Ovary (tissue), 7 donors: ENCODE measurements at regions not wholly inside any gene's neighbourhood (a gene's known extent, or its start where the extent isn't known, plus 50 kb on each side); places are given as distances from the start of the nearest gene placed in this dataset.

Experiments
- DNase-seq, 5 donors: peaks; one replicate each; pipeline ENCODE4 v3.0.0-alpha.2; 2019 to 2020
- H3K27ac ChIP-seq, 2 donors: fragments of 200-600 bp; one replicate each; pipeline versions ENCODE4 v1.5.1 to v1.8.0; 2019 to 2022
- H3K27me3 ChIP-seq: fragments of 200-600 bp; one replicate; pipeline ENCODE4 v1.8.0; 2022
- H3K36me3 ChIP-seq: fragments of 200-600 bp; sonication (generic); one replicate; pipeline ENCODE4 v1.5.1; 2019
- H3K4me1 ChIP-seq: one replicate; pipeline ENCODE4 v1.8.1; 2013; ENCODE audit warnings: mild to moderate bottlenecking, moderate library complexity; ENCODE audit not compliant: insufficient read depth
- H3K4me3 ChIP-seq: fragments of 200-600 bp; sonication (generic); one replicate; pipeline ENCODE4 v1.5.1; 2017
- H3K9me3 ChIP-seq, 2 donors: fragments of 200-600 bp in 1 of 2; sonication (generic) in 1 of 2; one replicate each; pipeline versions ENCODE4 v1.5.1 to v1.8.1; 2013 to 2019; ENCODE audit warnings: mild to moderate bottlenecking in 1 of 2, moderate library complexity in 1 of 2
- CTCF ChIP-seq, 3 donors: fragments of 450-650 bp in 2 of 3; fragments of 200-600 bp in 1 of 3; IDR thresholded peaks; one replicate each; pipeline versions ENCODE4 v1.5.1 to v1.8.0; 2016 to 2022; ENCODE audit warnings: antibody characterized with exemption in 3 of 3, mild to moderate bottlenecking in 1 of 3
- EP300 ChIP-seq: sonication (generic); formaldehyde crosslinking; IDR thresholded peaks from one replicate; pipeline ENCODE4 v1.6.1; 2017; ENCODE audit warnings: antibody characterized with exemption
- POLR2A ChIP-seq: fragments of 450-650 bp; IDR thresholded peaks from one replicate; pipeline ENCODE4 v1.6.1; 2017; ENCODE audit warnings: antibody characterized with exemption, mild to moderate bottlenecking, moderate library complexity
- WGBS, 3 donors: extraction: QIAGEN DNeasy Blood & Tissue Kit in 1 of 3; methylation state at CpG; one replicate each; pipeline versions ENCODE4 v1.1.5 to v1.1.7; 2013 to 2017; 5-methylcytosine and 5-hydroxymethylcytosine counted together
- intact Hi-C, 4 donors: fragments of 100-400 bp; cut with DNase I; formaldehyde crosslinking; loops; one replicate each; pipeline versions ENCODE4 v1.11.0 to v1.15.1; 2022 to 2023
- donor health status: DM: no; HTN: no; CAD: no; lungs with moderate emphysema.
- donor health status: DM: no; HTN: no; CAD: no.
- donor health status: Bipolar disorder and iron deficiency.
- donor health status: DM: no; HTN: no; CAD: no.
- donor health status: DM: yes; HTN: yes; CAD: no.

GRCh38 chr21:22556829-22557228 is 1558.6 kb downstream of the NCAM2 start:
- H3K36me3 ChIP-seq: no peaks in the 10 kb centered on the region
- H3K9me3 ChIP-seq: no peaks in the 10 kb centered on the region
- intact Hi-C loops: no loop called here
- no peaks in the 10 kb centered on the region for H3K27me3 ChIP-seq
- no peak for DNase-seq
- H3K4me1 ChIP-seq: no peaks in the 10 kb centered on the region
- H3K4me3 ChIP-seq: no peak overlapping the region
- no peak overlapping the region for H3K27ac ChIP-seq
- no peak for TF ChIP-seq CTCF (IDR thresholded peaks at IDR 0.05)
- TF ChIP-seq EP300: no peak
- no peak for TF ChIP-seq POLR2A

GRCh38 chr21:22561946-22562345 is 1563.7 kb downstream of the NCAM2 start:
- Histone ChIP-seq H3K4me1 (no peaks in the 10 kb centered on the region), H3K36me3 (no peaks in the 10 kb centered on the region), H3K4me3 (no peak overlapping the region), H3K27me3 (no peaks in the 10 kb centered on the region), H3K9me3 (no peaks in the 10 kb centered on the region), H3K27ac (no peak overlapping the region)
- intact Hi-C loops: no loop called here
- DNase-seq: no peak
- TF ChIP-seq POLR2A (no peak), EP300 (no peak), CTCF (IDR thresholded peaks at IDR 0.05) (no peak)
- WGBS, 3 donors: 90 to 96% (median 93%) methylated on average over 16 of the region's 16 CpGs

- no peaks in the 10 kb centered on the region for H3K9me3 ChIP-seq
- no peaks in the 10 kb centered on the region for H3K36me3 ChIP-seq
- TF ChIP-seq POLR2A (no peak), CTCF (IDR thresholded peaks at IDR 0.05) (no peak), EP300 (no peak)
- WGBS, 3 donors: 87 to 91% (median 88%) methylated on average over 1 of the region's 1 CpG
- H3K4me3 ChIP-seq: no peak overlapping the region
- H3K27ac ChIP-seq: no peak overlapping the region
- DNase-seq: no peak
- no peaks in the 10 kb centered on the region for H3K4me1 ChIP-seq
- no peaks in the 10 kb centered on the region for H3K27me3 ChIP-seq
- intact Hi-C loops: no loop called here
These were observed 1575.6 kb downstream of the NCAM2 start for GRCh38 chr21:22573834-22574233.

- Histone ChIP-seq H3K4me1 (no peaks in the 10 kb centered on the region), H3K27ac (no peak overlapping the region), H3K36me3 (no peaks in the 10 kb centered on the region), H3K4me3 (no peak overlapping the region), H3K9me3 (no peaks in the 10 kb centered on the region), H3K27me3 (no peaks in the 10 kb centered on the region)
- no peak for DNase-seq
- no peak for TF ChIP-seq EP300
- no peak for TF ChIP-seq POLR2A
- no peak for TF ChIP-seq CTCF (IDR thresholded peaks at IDR 0.05)
- intact Hi-C loops: no loop called here
- 17 to 21% (median 18%) methylated on average over 5 of the region's 5 CpGs for WGBS, 3 donors
These were observed 1577.0 kb downstream of the NCAM2 start for GRCh38 chr21:22575165-22575584.

- no peaks in the 10 kb centered on the region for H3K4me1 ChIP-seq
- DNase-seq: no peak
- H3K27me3 ChIP-seq: no peaks in the 10 kb centered on the region
- intact Hi-C loops: no loop called here
- no peaks in the 10 kb centered on the region for H3K9me3 ChIP-seq
- TF ChIP-seq POLR2A (no peak), CTCF (IDR thresholded peaks at IDR 0.05) (no peak), EP300 (no peak)
- no peaks in the 10 kb centered on the region for H3K36me3 ChIP-seq
- H3K27ac ChIP-seq: no peak overlapping the region
- no peak overlapping the region for H3K4me3 ChIP-seq
These were observed 1581.5 kb downstream of the NCAM2 start for GRCh38 chr21:22579741-22580140.
